ENCODE measurements at regions not wholly inside any gene's neighbourhood (a gene's known extent, or its start where the extent isn't known, plus 50 kb on each side); places are given as distances from the start of the nearest gene placed in this dataset.

GRCh38 chr11:133660202-133660568 is 127.9 kb upstream of the OPCML start:
- no peak overlapping the region for H3K23ac ChIP-seq (ENCODE audit: low read length in 2 of 2)
- H2BK5ac ChIP-seq (ENCODE audit: low read depth, low read length, poor library complexity, severe bottlenecking), result no peak overlapping the region
- no peaks in the 10 kb centered on the region for H3K27me3 ChIP-seq (ENCODE audit: control insufficient read depth in 1 of 2, insufficient read depth in 1 of 2, low read length in 2 of 2)
- no peaks in the 10 kb centered on the region for H3K36me3 ChIP-seq (ENCODE audit: control insufficient read depth in 1 of 2, insufficient read depth in 2 of 2, low read depth in 1 of 2, low read length in 2 of 2)
- H2AFZ ChIP-seq (ENCODE audit: low read depth, low read length), result no peak overlapping the region
- no peak overlapping the region for H2BK120ac ChIP-seq (ENCODE audit: low read depth, low read length)
- H3K14ac ChIP-seq (ENCODE audit: low read length in 2 of 2), result no peak overlapping the region
- H3K4me2 ChIP-seq (ENCODE audit: low read length, poor library complexity, severe bottlenecking), result no peak overlapping the region
- no peak overlapping the region for H2BK12ac ChIP-seq (ENCODE audit: low read length in 2 of 2)
- H4K91ac ChIP-seq (ENCODE audit: low read length), result no peak overlapping the region
- 89% methylated on average over 3 of the region's 5 CpGs for WGBS
- H3K4me1 ChIP-seq (ENCODE audit: control insufficient read depth, insufficient read depth, low read depth, low read length), result no peaks in the 10 kb centered on the region
- H3K4me3 ChIP-seq (ENCODE audit: insufficient read depth in 1 of 2, low read depth in 1 of 2, low read length in 2 of 2), result no peak overlapping the region
- DNase-seq, result no peak
- no peak overlapping the region for H2AK5ac ChIP-seq (ENCODE audit: low read length, severe bottlenecking)
- H3K18ac ChIP-seq (ENCODE audit: low read depth in 1 of 2, low read length in 2 of 2), result no peak overlapping the region
- H3K79me1 ChIP-seq (replicated peaks; ENCODE audit: low read length, poor library complexity, severe bottlenecking), result no peaks in the 10 kb centered on the region
- no peak overlapping the region for H4K8ac ChIP-seq (ENCODE audit: low read length)
- peaks cover 2% of the 10 kb centered on the region for H3K9me3 ChIP-seq (ENCODE audit: control insufficient read depth, low read length)
- no peak overlapping the region for H2BK15ac ChIP-seq (ENCODE audit: low read depth, poor library complexity, severe bottlenecking)
- no peak overlapping the region for H3K4ac ChIP-seq (ENCODE audit: low read depth in 1 of 2, low read length in 2 of 2)
- no peak overlapping the region for H3K9ac ChIP-seq (ENCODE audit: low read length)
- H3K27ac ChIP-seq (ENCODE audit: low read length, poor library complexity, severe bottlenecking), result no peak overlapping the region

- H2BK12ac ChIP-seq (ENCODE audit: low read length in 2 of 2), result no peak overlapping the region
- H3K4me2 ChIP-seq (ENCODE audit: low read length, poor library complexity, severe bottlenecking), result no peak overlapping the region
- 10% methylated on average over 4 of the region's 8 CpGs for WGBS
- no peak overlapping the region for H4K91ac ChIP-seq (ENCODE audit: low read length)
- H3K4me3 ChIP-seq (ENCODE audit: insufficient read depth in 1 of 2, low read depth in 1 of 2, low read length in 2 of 2), result no peak overlapping the region
- no peak overlapping the region for H3K18ac ChIP-seq (ENCODE audit: low read depth in 1 of 2, low read length in 2 of 2)
- H3K36me3 ChIP-seq (ENCODE audit: control insufficient read depth in 1 of 2, insufficient read depth in 2 of 2, low read depth in 1 of 2, low read length in 2 of 2), result no peaks in the 10 kb centered on the region
- H2AK5ac ChIP-seq (ENCODE audit: low read length, severe bottlenecking), result no peak overlapping the region
- no peak overlapping the region for H3K27ac ChIP-seq (ENCODE audit: low read length, poor library complexity, severe bottlenecking)
- H2BK15ac ChIP-seq (ENCODE audit: low read depth, poor library complexity, severe bottlenecking), result no peak overlapping the region
- no peak overlapping the region for H4K8ac ChIP-seq (ENCODE audit: low read length)
- no peaks in the 10 kb centered on the region for H3K4me1 ChIP-seq (ENCODE audit: control insufficient read depth, insufficient read depth, low read depth, low read length)
- H3K9ac ChIP-seq (ENCODE audit: low read length), result no peak overlapping the region
- H3K9me3 ChIP-seq (ENCODE audit: control insufficient read depth, low read length), result peaks cover 2% of the 10 kb centered on the region
- H2BK5ac ChIP-seq (ENCODE audit: low read depth, low read length, poor library complexity, severe bottlenecking), result no peak overlapping the region
- H3K79me1 ChIP-seq (replicated peaks; ENCODE audit: low read length, poor library complexity, severe bottlenecking), result no peaks in the 10 kb centered on the region
- no peaks in the 10 kb centered on the region for H3K27me3 ChIP-seq (ENCODE audit: control insufficient read depth in 1 of 2, insufficient read depth in 1 of 2, low read length in 2 of 2)
- no peak overlapping the region for H3K14ac ChIP-seq (ENCODE audit: low read length in 2 of 2)
- no peak overlapping the region for H2BK120ac ChIP-seq (ENCODE audit: low read depth, low read length)
- no peak overlapping the region for H3K23ac ChIP-seq (ENCODE audit: low read length in 2 of 2)
- no peak overlapping the region for H2AFZ ChIP-seq (ENCODE audit: low read depth, low read length)
- no peak overlapping the region for H3K4ac ChIP-seq (ENCODE audit: low read depth in 1 of 2, low read length in 2 of 2)
- no peak for DNase-seq
Observed at GRCh38 chr11:133659538-133660201, 127.4 kb upstream of the OPCML start.

DNA sequence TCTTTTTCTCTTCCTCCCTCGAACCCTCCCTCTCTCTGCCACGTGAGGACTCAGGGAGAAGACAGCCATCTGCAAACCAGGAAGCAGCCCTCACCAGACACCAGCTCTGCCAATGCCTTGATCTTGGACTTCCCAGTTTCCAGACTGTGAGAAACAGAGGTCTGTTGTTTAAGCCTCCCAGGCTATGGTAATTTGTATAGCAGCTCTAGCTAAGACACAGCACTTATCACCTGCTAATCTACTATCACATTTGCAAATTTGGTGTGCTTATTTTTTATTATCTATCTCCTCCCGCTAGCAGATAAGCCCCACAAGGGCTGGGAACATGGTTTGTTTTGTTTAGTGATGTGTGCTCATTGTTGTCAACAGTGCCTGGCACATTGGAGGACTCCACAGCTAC is 124.8 kb upstream of the OPCML start:
- H4K91ac ChIP-seq (ENCODE audit: low read length), result no peak overlapping the region
- H2BK5ac ChIP-seq (ENCODE audit: low read depth, low read length, poor library complexity, severe bottlenecking), result no peak overlapping the region
- H3K4me1 ChIP-seq (ENCODE audit: control insufficient read depth, insufficient read depth, low read depth, low read length), result no peaks in the 10 kb centered on the region
- no peaks in the 10 kb centered on the region for H3K9me3 ChIP-seq (ENCODE audit: control insufficient read depth, low read length)
- no peak overlapping the region for H3K4me2 ChIP-seq (ENCODE audit: low read length, poor library complexity, severe bottlenecking)
- no peak overlapping the region for H4K8ac ChIP-seq (ENCODE audit: low read length)
- H3K9ac ChIP-seq (ENCODE audit: low read length), result no peak overlapping the region
- no peaks in the 10 kb centered on the region for H3K36me3 ChIP-seq (ENCODE audit: control insufficient read depth in 1 of 2, insufficient read depth in 2 of 2, low read depth in 1 of 2, low read length in 2 of 2)
- WGBS, result 41% methylated on average over 3 of the region's 3 CpGs
- H3K27ac ChIP-seq (ENCODE audit: low read length, poor library complexity, severe bottlenecking), result no peak overlapping the region
- no peak overlapping the region for H3K18ac ChIP-seq (ENCODE audit: low read depth in 1 of 2, low read length in 2 of 2)
- H3K14ac ChIP-seq (ENCODE audit: low read length in 2 of 2), result no peak overlapping the region
- DNase-seq, result no peak
- H3K4me3 ChIP-seq (ENCODE audit: insufficient read depth in 1 of 2, low read depth in 1 of 2, low read length in 2 of 2), result no peak overlapping the region
- no peak overlapping the region for H2AFZ ChIP-seq (ENCODE audit: low read depth, low read length)
- H3K23ac ChIP-seq (ENCODE audit: low read length in 2 of 2), result no peak overlapping the region
- H2BK15ac ChIP-seq (ENCODE audit: low read depth, poor library complexity, severe bottlenecking), result no peak overlapping the region
- no peaks in the 10 kb centered on the region for H3K79me1 ChIP-seq (replicated peaks; ENCODE audit: low read length, poor library complexity, severe bottlenecking)
- no peak overlapping the region for H2AK5ac ChIP-seq (ENCODE audit: low read length, severe bottlenecking)
- no peaks in the 10 kb centered on the region for H3K27me3 ChIP-seq (ENCODE audit: control insufficient read depth in 1 of 2, insufficient read depth in 1 of 2, low read length in 2 of 2)
- H2BK120ac ChIP-seq (ENCODE audit: low read depth, low read length), result no peak overlapping the region
- H3K4ac ChIP-seq (ENCODE audit: low read depth in 1 of 2, low read length in 2 of 2), result no peak overlapping the region
- H2BK12ac ChIP-seq (ENCODE audit: low read length in 2 of 2), result no peak overlapping the region

DNA sequence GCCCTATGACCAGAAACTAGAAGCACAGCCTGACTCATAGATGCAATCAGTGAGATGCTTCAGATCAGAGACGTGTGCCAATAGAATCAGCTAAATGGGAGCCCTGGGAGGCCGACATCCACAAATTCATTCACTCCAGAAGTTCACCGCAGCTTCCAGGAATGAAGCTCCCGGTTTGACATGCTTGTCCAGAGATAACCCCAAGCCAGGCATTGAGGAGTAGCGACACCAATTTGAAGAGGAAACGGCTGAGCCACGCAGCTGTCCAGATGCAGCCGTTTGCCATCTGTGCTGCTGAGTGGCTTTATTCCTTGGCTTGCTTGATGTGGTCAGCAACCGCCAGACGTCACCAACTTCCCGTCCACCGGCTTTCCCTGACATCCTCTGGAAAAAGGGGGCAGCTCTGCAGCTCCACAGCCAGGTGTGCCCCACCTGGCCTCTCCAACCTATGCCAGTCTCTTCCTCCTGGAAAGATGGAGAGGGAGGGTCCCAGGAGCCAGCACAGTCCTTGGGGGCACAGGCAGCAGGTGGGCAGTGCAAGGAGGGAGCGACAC is 123.9 kb upstream of the OPCML start:
- Histone ChIP-seq H3K27ac (ENCODE audit: low read length, poor library complexity, severe bottlenecking) (no peak overlapping the region), H3K14ac (ENCODE audit: low read length in 2 of 2) (no peak overlapping the region), H3K18ac (ENCODE audit: low read depth in 1 of 2, low read length in 2 of 2) (no peak overlapping the region), H4K8ac (ENCODE audit: low read length) (no peak overlapping the region), H3K4me3 (ENCODE audit: insufficient read depth in 1 of 2, low read depth in 1 of 2, low read length in 2 of 2) (no peak overlapping the region), H3K79me1 (replicated peaks; ENCODE audit: low read length, poor library complexity, severe bottlenecking) (no peaks in the 10 kb centered on the region), H2BK120ac (ENCODE audit: low read depth, low read length) (no peak overlapping the region), H2BK12ac (ENCODE audit: low read length in 2 of 2) (no peak overlapping the region), H3K27me3 (ENCODE audit: control insufficient read depth in 1 of 2, insufficient read depth in 1 of 2, low read length in 2 of 2) (no peaks in the 10 kb centered on the region), H3K4ac (ENCODE audit: low read depth in 1 of 2, low read length in 2 of 2) (no peak overlapping the region), H3K4me1 (ENCODE audit: control insufficient read depth, insufficient read depth, low read depth, low read length) (no peaks in the 10 kb centered on the region), H2BK5ac (ENCODE audit: low read depth, low read length, poor library complexity, severe bottlenecking) (no peak overlapping the region), H3K23ac (ENCODE audit: low read length in 2 of 2) (no peak overlapping the region), H2AFZ (ENCODE audit: low read depth, low read length) (no peak overlapping the region), H3K4me2 (ENCODE audit: low read length, poor library complexity, severe bottlenecking) (no peak overlapping the region), H4K91ac (ENCODE audit: low read length) (no peak overlapping the region), H2AK5ac (ENCODE audit: low read length, severe bottlenecking) (no peak overlapping the region), H3K36me3 (ENCODE audit: control insufficient read depth in 1 of 2, insufficient read depth in 2 of 2, low read depth in 1 of 2, low read length in 2 of 2) (no peaks in the 10 kb centered on the region), H2BK15ac (ENCODE audit: low read depth, poor library complexity, severe bottlenecking) (no peak overlapping the region), H3K9me3 (ENCODE audit: control insufficient read depth, low read length) (no peaks in the 10 kb centered on the region), H3K9ac (ENCODE audit: low read length) (no peak overlapping the region)
- WGBS, result 77% methylated on average over 13 of the region's 13 CpGs
- DNase-seq, result no peak

All from mesenchymal stem cell (in vitro differentiated cells and primary cell).